ENCODE measurements at regions not wholly inside any gene's neighbourhood (a gene's known extent, or its start where the extent isn't known, plus 50 kb on each side); places are given as distances from the start of the nearest gene placed in this dataset.

- no peak for TF ChIP-seq EZH2 (IDR thresholded peaks at IDR 0.05)
- no peak for TF ChIP-seq CTCF (IDR thresholded peaks at IDR 0.05)
These were observed 394.5 kb downstream of the LTN1 start for GRCh38 chr21:28598214-28598613.
